ENCODE measurements at regions not wholly inside any gene's neighbourhood (a gene's known extent, or its start where the extent isn't known, plus 50 kb on each side); places are given as distances from the start of the nearest gene placed in this dataset.

DNA sequence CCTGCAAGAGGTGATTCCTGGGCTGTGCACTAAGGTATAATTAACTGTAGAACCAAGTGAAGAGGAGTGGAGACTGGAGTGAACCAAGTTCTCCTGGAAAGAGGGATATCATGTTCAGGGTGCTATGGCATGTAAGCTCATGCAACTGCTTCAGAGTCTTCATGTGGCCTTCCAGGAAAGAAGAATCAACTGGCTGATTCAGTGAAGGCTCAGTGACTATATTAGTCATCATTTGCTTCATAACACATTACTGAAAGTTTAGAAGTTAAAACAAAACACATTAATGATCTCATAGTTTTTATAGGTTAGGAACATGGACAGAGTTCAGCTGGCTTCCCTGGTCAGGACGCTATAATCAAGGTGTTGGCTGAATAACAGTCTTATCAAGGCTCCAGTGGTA is 1200.8 kb upstream of the GYPC start:
- no peak overlapping the region for H3K4me3 Mint-ChIP-seq
- no peaks in the 10 kb centered on the region for H3K27me3 Mint-ChIP-seq
- H3K9me3 Mint-ChIP-seq = peaks cover 30% of the 10 kb centered on the region
- H3K4me1 Mint-ChIP-seq (ENCODE audit: low read depth in 2 of 2) = no peaks in the 10 kb centered on the region
- H3K27ac Mint-ChIP-seq = no peak overlapping the region
- DNase-seq (ENCODE audit: low spot score) (no peak), ATAC-seq (no peak)
- H3K36me3 Mint-ChIP-seq = peaks cover 8% of the 10 kb centered on the region

DNA sequence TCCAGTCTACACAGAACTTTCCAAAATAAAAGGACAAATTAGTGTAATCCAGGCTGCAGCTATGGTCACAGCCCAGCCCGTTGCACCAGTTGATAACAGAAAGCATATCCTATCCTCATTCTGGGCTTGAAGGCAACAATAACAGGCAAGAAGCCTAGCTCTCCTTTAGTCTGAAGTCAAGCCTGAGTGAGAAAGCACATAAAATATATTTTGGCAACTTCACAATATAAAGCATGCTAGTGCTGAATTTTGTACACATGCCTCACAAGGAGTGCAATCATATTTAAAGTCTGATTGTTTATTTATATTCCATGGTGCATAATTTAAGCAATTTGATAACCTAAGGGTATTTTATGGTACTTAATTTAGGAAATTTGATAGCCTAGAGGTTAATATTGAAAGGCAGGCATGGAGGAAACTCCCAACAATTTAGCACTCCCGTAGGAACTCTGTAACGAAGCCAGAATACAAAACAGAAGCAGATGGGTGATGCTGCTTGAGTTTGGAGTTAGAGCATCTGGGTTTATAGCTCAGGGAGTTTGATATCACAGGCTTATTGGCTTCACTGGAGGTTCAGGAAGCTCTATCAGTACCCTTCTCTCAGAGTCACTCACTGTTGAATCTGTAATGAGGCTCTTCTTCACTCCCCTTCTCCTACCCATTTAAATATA is 1199.1 kb upstream of the GYPC start:
- ATAC-seq (no peak), DNase-seq (ENCODE audit: low spot score) (no peak)
- no peak overlapping the region for H3K27ac Mint-ChIP-seq
- H3K4me1 Mint-ChIP-seq (ENCODE audit: low read depth in 2 of 2) = no peaks in the 10 kb centered on the region
- no peak overlapping the region for H3K4me3 Mint-ChIP-seq
- peaks cover 25% of the 10 kb centered on the region for H3K9me3 Mint-ChIP-seq
- H3K36me3 Mint-ChIP-seq = peaks cover under 1% of the 10 kb centered on the region
- H3K27me3 Mint-ChIP-seq = no peaks in the 10 kb centered on the region

DNA sequence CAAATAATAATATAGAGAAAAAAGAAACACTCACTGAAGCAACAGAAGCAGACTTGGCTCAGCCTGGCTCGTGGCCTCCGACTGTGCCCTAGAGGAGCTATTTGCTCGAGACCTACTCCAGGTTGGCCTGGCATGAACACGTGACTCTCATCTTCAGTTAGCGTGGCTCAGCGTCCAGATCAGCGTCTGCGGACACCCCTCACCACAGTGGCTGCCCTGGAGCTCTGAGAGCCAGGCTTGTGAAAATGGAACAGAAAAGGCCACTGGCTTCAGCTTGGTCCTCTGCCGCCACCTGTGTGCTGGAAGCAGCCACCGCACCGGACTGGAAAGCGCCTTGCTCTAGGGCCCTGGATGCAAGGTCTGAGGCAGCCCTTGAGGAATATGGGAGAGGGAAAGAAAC is 1184.0 kb upstream of the GYPC start:
- Mint-ChIP-seq H3K27me3 (no peaks in the 10 kb centered on the region), H3K27ac (no peak overlapping the region), H3K4me3 (no peak overlapping the region), H3K36me3 (peaks cover 7% of the 10 kb centered on the region), H3K4me1 (ENCODE audit: low read depth in 2 of 2) (no peaks in the 10 kb centered on the region), H3K9me3 (peaks cover 23% of the 10 kb centered on the region)
- no peak for DNase-seq (ENCODE audit: low spot score)
- ATAC-seq = no peak

DNA sequence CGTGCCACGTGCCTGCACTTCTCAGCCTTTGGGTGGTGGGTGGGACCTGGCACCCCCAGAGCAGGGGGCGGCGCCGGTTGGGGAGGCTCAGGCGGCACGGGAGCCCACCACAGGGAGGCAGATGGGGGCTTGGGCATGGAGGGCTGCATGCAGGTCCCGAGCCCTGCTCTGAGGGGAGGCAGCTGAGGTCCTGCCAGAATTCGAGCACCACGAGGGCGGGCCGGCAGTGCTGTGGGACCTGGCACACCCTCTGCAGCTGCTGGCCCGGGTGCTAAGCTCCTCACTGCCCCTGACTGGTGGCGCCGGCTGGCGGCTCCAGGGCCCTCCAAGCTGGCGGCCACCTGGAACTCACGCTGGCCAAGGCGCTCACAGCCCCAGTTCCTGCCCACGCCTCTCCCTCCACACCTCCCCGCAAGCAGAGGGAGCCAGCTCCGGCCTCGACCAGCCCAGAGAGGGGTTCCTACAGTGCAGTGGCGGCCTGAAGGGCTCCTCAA is 1176.8 kb upstream of the GYPC start:
- no peak overlapping the region for H3K4me3 Mint-ChIP-seq
- H3K27me3 Mint-ChIP-seq = no peaks in the 10 kb centered on the region
- H3K36me3 Mint-ChIP-seq = peaks cover 7% of the 10 kb centered on the region
- ATAC-seq (no peak), DNase-seq (ENCODE audit: low spot score) (no peak)
- no peaks in the 10 kb centered on the region for H3K4me1 Mint-ChIP-seq (ENCODE audit: low read depth in 2 of 2)
- no peak overlapping the region for H3K27ac Mint-ChIP-seq
- peaks cover 26% of the 10 kb centered on the region for H3K9me3 Mint-ChIP-seq

DNA sequence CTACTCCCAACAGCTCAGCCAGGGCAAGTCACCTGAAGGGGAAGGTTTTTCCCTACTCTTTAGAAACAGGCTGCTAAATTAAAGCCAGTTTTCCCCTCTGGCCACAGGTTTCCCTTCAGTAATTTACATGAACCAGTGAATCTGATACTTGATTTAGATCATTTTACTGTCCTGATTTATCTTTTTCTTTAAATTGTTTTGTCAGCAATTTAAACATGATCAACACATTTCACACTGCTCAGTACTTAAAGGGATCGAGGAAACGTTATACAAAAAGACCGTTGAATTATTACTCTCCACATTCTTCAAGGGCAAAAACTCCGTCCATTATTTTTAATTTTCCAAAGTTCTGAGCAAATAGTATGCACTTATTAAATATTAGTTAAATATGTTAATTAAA is 1165.7 kb upstream of the GYPC start:
- no peaks in the 10 kb centered on the region for H3K4me1 Mint-ChIP-seq (ENCODE audit: low read depth in 2 of 2)
- no peaks in the 10 kb centered on the region for H3K36me3 Mint-ChIP-seq
- no peak overlapping the region for H3K4me3 Mint-ChIP-seq
- no peak overlapping the region for H3K27ac Mint-ChIP-seq
- no peak for DNase-seq (ENCODE audit: low spot score)
- no peak for ATAC-seq
- peaks cover 22% of the 10 kb centered on the region for H3K9me3 Mint-ChIP-seq
- no peaks in the 10 kb centered on the region for H3K27me3 Mint-ChIP-seq

DNA sequence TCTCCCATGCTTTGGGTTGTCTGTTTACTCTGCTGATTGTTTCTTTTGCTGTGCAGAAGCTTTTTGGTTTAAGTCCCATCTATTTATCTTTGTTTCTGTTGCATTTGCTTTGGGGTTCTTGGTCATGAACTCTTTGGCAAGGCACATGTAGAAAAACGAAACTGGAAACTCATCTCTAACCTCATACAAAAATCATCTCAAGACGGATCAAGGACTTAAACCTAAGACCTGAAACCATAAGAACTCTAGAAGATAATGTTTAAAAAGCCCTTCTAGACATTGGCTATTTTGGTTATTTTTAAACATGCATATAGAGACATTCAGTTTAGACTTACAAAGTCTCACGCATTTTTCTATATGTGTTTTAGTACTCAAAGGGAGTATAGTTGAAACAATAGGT is 1164.3 kb upstream of the GYPC start:
- H3K27me3 Mint-ChIP-seq = no peaks in the 10 kb centered on the region
- no peak overlapping the region for H3K4me3 Mint-ChIP-seq
- DNase-seq (ENCODE audit: low spot score) (no peak), ATAC-seq (no peak)
- H3K36me3 Mint-ChIP-seq = no peaks in the 10 kb centered on the region
- H3K9me3 Mint-ChIP-seq = peaks cover 17% of the 10 kb centered on the region
- no peaks in the 10 kb centered on the region for H3K4me1 Mint-ChIP-seq (ENCODE audit: low read depth in 2 of 2)
- H3K27ac Mint-ChIP-seq = no peak overlapping the region

DNA sequence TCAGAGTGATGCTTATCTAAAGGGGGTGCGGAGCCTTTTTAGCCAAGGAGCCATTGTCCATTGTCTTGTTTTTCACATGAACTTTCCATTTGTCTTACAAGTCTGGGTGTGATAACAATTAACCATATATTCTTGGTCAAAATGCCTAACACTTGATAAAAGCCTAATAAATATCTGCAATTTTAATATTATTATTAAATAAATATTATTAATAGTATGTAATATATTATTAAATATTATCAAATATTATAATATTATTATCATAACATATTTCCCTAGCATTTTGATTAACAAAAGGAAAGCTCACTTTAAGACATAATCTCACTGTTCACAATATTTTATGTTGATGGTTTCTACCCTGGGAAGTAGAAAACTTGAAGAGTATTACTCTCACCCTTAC is 1143.6 kb upstream of the GYPC start:
- ATAC-seq = no peak
- Mint-ChIP-seq H3K27ac (no peak overlapping the region), H3K4me1 (ENCODE audit: low read depth in 2 of 2) (no peaks in the 10 kb centered on the region), H3K4me3 (no peak overlapping the region), H3K36me3 (peaks cover 5% of the 10 kb centered on the region), H3K27me3 (no peaks in the 10 kb centered on the region), H3K9me3 (peaks cover 16% of the 10 kb centered on the region)
- DNase-seq (ENCODE audit: low spot score) = no peak

DNA sequence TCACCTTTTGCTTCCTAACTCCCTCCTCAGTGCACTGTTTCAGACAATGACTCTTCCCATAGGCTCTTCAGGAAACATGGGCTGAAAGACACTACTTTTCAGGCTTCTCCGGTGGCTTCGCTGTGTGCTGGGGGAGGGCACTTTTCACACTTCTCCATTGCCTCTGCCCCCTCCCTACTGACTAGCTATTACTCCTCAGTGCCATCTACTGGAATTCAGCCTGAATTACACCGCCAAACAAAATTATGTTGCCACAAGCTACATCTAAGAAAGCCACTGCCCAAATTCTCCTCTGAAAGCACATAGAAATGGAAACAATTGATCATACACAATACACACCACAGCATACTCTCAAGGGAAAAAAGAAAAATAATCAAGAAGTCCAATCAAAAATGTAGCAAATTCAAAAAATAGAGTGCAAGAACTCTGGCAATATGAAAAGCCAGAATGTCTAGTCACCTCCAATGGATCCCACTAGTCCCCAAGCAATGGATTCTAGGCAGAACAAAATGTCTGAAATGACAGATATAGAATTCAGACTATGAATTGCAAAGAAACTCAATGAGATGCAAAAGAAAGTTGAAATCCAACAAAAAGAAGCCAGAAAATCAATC is 1139.4 kb upstream of the GYPC start:
- Mint-ChIP-seq H3K36me3 (peaks cover 10% of the 10 kb centered on the region), H3K27me3 (no peaks in the 10 kb centered on the region), H3K4me1 (ENCODE audit: low read depth in 2 of 2) (no peaks in the 10 kb centered on the region), H3K9me3 (peaks cover 17% of the 10 kb centered on the region), H3K4me3 (no peak overlapping the region), H3K27ac (no peak overlapping the region)
- DNase-seq (ENCODE audit: low spot score) = no peak
- ATAC-seq = no peak

DNA sequence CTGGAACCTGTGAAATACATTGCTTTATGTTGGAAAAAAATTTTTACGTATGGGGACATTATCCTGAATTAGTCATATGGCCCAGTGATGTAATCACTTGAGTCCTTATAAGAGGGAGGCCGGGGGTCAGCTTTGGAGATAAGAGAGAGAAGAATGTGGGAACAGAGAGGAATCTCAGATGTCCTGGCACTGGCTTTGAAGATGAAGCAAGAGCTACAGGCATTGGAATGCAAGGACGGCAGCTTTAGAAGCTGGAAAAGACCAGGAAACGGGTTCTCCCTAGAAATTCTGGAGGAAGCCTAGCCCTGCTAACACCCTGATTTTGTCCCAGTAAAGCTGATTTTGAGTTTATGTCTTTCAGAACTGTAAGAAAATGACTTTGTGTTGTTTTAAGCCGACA is 1129.9 kb upstream of the GYPC start:
- no peak overlapping the region for H3K4me3 Mint-ChIP-seq
- no peak overlapping the region for H3K27ac Mint-ChIP-seq
- H3K9me3 Mint-ChIP-seq = peaks cover 10% of the 10 kb centered on the region
- no peaks in the 10 kb centered on the region for H3K27me3 Mint-ChIP-seq
- peaks cover 2% of the 10 kb centered on the region for H3K36me3 Mint-ChIP-seq
- no peak for DNase-seq (ENCODE audit: low spot score)
- H3K4me1 Mint-ChIP-seq (ENCODE audit: low read depth in 2 of 2) = no peaks in the 10 kb centered on the region
- no peak for ATAC-seq

DNA sequence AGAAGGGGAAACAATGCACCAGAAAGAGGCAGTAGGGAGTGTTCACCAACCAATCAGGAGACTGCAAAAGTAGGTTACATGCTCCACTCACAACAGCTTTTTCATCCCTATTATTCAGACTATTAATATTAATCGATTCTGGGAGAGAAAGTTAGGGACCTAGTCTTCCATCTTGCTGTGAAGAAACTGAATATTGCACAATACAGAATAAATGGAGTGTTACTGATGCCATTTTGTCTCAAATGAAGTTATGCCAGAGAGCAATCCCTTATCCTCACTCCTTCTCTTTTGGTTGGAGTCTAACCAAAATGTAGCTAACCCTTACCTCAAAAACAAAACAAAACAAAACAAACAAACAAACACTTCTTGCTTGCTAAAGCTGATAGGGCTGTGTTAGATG is 1120.9 kb upstream of the GYPC start:
- no peak for ATAC-seq
- DNase-seq (ENCODE audit: low spot score) = no peak
- H3K27me3 Mint-ChIP-seq = no peaks in the 10 kb centered on the region
- H3K4me1 Mint-ChIP-seq (ENCODE audit: low read depth in 2 of 2) = no peaks in the 10 kb centered on the region
- no peak overlapping the region for H3K27ac Mint-ChIP-seq
- H3K4me3 Mint-ChIP-seq = no peak overlapping the region
- peaks cover 6% of the 10 kb centered on the region for H3K36me3 Mint-ChIP-seq
- H3K9me3 Mint-ChIP-seq = peaks cover 5% of the 10 kb centered on the region

DNA sequence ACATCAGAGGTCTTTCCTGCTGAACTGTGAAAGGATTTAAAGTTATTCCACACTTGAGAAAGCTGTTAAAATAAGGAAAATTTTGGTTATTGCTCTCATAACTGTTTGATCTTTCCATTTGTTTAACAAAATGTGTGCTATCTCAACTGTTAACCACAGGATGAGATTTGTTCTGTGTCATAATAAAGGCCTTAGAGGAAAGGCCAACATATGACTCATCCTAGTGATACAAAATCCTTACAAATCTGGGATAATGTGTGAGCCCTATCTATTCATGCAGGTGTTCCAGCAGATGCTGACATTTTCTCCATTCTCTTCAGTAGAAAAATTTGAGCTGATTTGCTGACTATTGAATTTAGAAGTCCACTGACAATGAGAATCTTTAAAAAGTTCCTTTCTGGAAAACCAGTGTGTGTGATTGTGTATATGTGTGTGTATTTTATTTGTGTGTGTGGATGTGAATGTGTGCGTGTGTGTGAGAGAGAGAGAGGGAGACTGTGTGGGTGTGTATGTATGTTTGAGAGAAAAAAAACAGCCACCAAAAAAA is 1111.9 kb upstream of the GYPC start:
- H3K4me1 Mint-ChIP-seq (ENCODE audit: low read depth in 2 of 2) = no peaks in the 10 kb centered on the region
- H3K9me3 Mint-ChIP-seq = peaks cover 29% of the 10 kb centered on the region
- H3K4me3 Mint-ChIP-seq = no peak overlapping the region
- no peak overlapping the region for H3K27ac Mint-ChIP-seq
- ATAC-seq (no peak), DNase-seq (ENCODE audit: low spot score) (no peak)
- peaks cover 6% of the 10 kb centered on the region for H3K36me3 Mint-ChIP-seq
- H3K27me3 Mint-ChIP-seq = no peaks in the 10 kb centered on the region

DNA sequence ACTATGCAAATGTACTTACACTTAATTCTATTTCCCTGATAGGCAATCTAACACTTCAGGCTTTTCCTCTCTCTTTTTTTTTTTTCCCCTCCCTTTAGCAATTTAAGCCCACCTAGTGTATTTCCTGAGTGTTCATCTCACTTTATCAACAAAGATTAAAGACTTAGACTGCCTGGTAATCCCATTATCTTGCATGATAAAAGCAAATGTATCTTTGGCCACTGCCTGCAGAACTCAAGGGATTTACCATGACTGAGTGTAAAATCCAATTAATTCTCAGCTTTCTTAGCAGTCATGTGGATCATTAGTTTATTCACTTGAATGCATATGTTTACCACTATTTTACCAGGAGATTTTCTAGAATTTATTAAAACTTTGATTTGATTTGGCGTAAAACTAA is 1102.2 kb upstream of the GYPC start:
- DNase-seq (ENCODE audit: low spot score) (no peak), ATAC-seq (no peak)
- peaks cover 4% of the 10 kb centered on the region for H3K36me3 Mint-ChIP-seq
- no peaks in the 10 kb centered on the region for H3K4me1 Mint-ChIP-seq (ENCODE audit: low read depth in 2 of 2)
- peaks cover 16% of the 10 kb centered on the region for H3K9me3 Mint-ChIP-seq
- H3K27me3 Mint-ChIP-seq = no peaks in the 10 kb centered on the region
- H3K4me3 Mint-ChIP-seq = no peak overlapping the region
- H3K27ac Mint-ChIP-seq = no peak overlapping the region

DNA sequence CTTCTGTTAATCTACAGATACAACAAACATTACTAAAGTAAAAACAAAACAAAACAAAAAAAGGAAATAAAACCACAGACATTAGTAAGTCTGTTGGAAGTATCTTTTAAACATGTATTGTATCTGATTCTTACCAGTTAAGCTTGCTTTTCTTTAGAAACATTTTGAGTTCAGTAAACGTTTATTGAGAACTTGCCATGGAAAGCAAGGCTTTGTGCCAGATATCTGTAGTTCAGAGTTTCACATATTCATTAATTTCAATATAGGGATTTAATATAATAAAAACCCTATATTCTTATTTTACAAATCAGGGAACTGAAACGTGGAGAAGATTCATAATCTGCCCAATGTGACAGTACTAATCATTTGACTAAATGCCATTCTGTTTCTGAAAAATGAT is 1101.0 kb upstream of the GYPC start:
- no peaks in the 10 kb centered on the region for H3K4me1 Mint-ChIP-seq (ENCODE audit: low read depth in 2 of 2)
- ATAC-seq (no peak), DNase-seq (ENCODE audit: low spot score) (no peak)
- peaks cover 9% of the 10 kb centered on the region for H3K9me3 Mint-ChIP-seq
- H3K27ac Mint-ChIP-seq = no peak overlapping the region
- no peaks in the 10 kb centered on the region for H3K27me3 Mint-ChIP-seq
- no peak overlapping the region for H3K4me3 Mint-ChIP-seq
- peaks cover under 1% of the 10 kb centered on the region for H3K36me3 Mint-ChIP-seq

DNA sequence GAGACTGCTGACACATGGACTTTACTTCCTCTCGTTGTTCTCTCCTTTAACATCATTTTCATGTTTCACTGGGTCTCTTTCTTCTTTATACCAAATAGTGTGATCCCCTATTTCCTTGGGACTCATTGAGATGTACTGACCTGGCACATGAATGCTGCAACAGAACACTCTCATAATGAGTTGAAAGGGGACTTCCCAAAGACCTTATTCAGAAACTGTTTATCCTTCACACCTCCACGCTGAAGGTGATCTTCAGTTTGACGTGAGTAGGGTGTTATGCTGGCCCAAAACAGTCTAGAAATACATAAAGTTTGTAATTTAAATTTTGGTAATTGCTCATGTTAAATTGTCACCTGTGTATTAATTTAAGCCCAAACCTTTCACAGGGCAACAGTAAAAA is 1096.8 kb upstream of the GYPC start:
- Mint-ChIP-seq H3K4me3 (no peak overlapping the region), H3K36me3 (no peaks in the 10 kb centered on the region), H3K9me3 (peaks cover 16% of the 10 kb centered on the region), H3K4me1 (ENCODE audit: low read depth in 2 of 2) (no peaks in the 10 kb centered on the region), H3K27me3 (no peaks in the 10 kb centered on the region), H3K27ac (no peak overlapping the region)
- DNase-seq (ENCODE audit: low spot score) (no peak), ATAC-seq (no peak)

All from natural killer cell treated with Interleukin-12 subunit alpha and Interleukin-12 subunit beta and Interleukin-15 and Interleukin-18, amount 100 ng/mL, for 72 hours (primary cell).